GM12872 (cell line): ENCODE measurements at regions not wholly inside any gene's neighbourhood (a gene's known extent, or its start where the extent isn't known, plus 50 kb on each side); places are given as distances from the start of the nearest gene placed in this dataset.

Experiments
- CTCF ChIP-seq: IDR thresholded peaks from 3 replicates; pipeline ENCODE4 v1.5.1; 2011; ENCODE audit warnings: low read depth, mild to moderate bottlenecking, low read length, moderate library complexity; ENCODE audit not compliant: insufficient read depth

GRCh38 chr5:61964201-61964600, 341.8 kb upstream of the KIF2A start:
- no peak for TF ChIP-seq CTCF

DNA sequence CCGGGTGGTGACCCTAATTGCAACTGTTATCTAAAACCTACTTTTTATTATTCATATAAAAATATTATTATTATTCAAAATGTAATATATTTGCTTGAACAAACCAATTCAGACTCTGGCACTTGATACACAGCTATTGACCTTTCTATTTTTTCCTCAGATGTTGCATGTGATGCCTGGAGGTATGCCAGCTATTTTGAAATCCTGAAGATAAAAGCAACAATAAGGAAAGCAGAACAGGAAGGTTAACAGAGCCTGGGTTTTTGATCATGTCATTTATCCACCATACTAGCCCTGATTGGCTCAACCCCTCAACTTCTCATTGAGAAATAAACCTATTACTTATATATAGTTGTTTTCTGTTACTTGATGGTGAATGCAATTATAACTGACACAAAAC, 340.9 kb upstream of the KIF2A start:
- TF ChIP-seq CTCF, result no peak

DNA sequence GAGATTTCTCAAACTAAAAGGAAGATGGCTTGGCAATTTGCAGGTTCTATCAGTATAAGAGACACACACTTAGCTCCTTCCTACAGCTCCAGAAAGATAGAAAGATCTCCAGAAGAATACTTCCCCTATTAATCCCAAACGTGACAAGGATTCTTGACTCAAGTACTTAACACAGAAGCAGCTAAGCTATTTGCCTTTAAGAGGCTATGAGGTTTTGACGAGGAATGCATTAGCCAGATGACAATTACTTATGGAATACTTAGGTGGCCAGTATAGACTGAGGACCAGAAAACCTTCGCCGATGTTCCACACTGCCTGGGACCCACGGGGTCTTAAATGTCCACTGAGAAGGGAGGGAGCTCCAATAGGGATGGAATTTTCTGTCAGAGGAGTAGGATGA, 340.5 kb upstream of the KIF2A start:
- no peak for TF ChIP-seq CTCF

DNA sequence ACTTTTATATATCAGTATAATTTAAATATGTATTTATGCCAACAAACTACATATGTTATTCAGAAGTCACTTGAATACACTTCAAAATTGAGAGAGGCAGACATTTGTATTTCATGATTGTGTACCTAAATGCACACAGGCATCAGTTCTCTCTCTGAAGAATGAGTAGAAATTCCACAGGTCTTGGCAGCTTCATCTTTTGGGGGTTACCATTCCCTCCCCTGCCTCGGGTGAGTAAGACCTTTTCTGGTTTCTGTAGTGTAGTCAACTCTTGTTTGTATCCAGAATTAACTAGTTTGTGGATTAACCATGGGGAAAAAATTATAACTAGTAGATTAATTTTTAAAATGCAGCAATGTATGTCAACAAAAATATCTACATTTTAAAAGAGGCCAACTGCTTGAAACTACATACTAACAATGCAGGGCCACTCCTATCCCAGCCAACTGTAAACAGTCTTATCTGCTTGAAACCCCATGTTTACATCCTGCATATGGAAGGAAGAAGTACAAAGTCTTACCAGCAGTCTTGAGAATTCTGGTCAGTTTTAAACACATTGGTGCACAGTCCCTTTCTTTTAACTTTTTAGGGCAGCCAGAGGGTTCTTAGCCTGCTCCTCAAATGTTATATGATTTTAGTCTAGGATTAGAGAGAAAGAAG, 339.6 kb upstream of the KIF2A start:
- no peak for TF ChIP-seq CTCF

DNA sequence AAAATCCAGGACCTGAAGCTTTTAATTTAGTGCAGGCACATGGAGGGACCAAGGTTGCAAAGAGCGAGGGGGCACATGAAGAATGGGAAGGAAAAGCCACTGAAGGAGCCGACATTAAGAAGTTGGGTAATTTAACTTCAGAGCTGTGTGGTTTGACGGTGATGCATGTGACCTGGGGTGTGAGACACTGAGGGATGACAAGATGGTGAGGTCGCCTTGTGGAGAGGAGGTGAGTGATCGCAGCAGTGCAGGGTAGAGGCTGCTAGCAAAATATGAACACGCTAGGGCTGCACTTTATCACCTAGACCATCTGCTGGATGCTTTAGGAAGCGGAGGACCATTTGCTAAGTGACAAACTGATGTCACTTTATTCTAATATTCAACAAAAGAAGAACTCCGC, 339.0 kb upstream of the KIF2A start:
- no peak for TF ChIP-seq CTCF

GRCh38 chr5:61967681-61968080, 338.3 kb upstream of the KIF2A start:
- no peak for TF ChIP-seq CTCF

GRCh38 chr5:61969347-61969746, 336.7 kb upstream of the KIF2A start:
- no peak for TF ChIP-seq CTCF
